A172 (cell line): ENCODE measurements at regions not wholly inside any gene's neighbourhood (a gene's known extent, or its start where the extent isn't known, plus 50 kb on each side); places are given as distances from the start of the nearest gene placed in this dataset.

Experiments used
- DNase-seq: peaks from one replicate; pipeline ENCODE4 v3.0.0-alpha.2; 2015; ENCODE audit warnings: low spot score

DNA sequence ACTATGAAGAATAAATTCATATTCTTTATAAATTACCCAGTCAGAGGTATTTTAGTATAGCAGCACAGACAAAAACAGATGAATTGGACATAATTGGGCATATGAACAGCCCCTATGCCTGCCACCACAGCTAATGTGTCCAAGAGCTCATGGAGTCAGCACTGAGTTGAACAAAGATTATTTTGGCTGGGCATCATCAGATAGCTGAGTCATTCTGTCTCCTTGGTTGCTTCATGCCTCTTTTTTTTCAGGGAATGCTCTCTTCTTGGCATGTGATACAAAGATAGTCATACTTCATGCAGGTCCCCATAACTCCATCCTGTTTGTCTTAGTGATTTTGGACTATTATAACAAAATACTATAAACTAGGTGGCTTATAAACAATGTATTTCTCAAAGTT is 275.6 kb downstream of the TENT5A start:
- no peak for DNase-seq

DNA sequence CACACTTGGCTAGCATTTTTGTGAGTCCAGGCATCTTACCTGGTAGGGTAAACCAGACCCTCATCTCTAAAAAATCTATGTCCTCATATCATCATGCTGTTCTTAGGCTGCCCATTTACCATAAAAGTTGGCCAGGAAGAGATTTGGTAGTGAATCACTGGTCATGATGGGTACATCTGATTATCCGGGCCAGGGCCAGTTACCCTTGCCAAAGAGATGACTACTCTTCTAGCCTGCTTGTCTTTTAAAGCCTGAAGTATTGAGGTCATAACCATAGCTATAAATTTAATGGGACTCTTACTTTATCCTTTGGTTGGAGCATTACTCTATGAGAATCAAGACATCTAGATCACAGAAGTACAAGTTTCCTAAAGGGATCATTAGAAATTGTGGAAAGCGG is 276.8 kb downstream of the TENT5A start:
- no peak for DNase-seq

DNA sequence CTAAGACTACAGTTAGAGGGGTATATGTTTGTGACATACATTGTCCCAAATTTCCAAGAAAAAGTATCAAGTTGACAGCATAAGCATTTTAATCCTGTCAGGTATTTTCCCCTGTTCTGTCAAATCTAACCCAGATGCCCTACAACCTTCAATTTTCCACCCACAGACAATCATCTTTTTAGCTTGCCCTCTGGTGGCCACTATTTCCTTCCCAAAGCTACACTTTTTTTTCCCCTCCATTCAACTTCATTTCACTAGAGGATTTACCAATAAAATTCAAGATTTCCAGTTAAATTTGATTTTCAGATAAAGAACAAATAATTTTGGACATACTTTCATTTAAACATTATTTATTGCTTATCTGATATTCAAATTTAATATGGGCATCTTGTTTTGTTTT is 286.6 kb downstream of the TENT5A start:
- DNase-seq: peak; percentile 22

DNA sequence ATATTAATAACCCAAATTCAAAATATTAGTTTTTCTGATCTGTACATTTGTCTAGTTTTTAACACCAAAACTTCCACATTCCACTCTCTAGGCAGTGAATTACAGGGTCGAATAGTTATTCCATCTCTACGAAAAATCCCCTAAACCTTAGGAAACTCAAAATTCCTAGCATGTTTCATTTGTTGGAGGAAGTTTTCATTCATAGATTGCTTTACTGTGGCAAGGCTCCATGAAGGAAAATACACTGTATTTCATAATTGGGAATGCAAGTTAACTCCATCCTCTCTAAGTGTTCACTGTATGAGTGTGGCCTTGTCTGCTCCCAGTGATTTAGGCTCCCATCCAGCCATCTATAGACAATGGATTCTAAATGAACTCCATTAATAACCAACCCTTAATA is 296.1 kb downstream of the TENT5A start:
- no peak for DNase-seq

DNA sequence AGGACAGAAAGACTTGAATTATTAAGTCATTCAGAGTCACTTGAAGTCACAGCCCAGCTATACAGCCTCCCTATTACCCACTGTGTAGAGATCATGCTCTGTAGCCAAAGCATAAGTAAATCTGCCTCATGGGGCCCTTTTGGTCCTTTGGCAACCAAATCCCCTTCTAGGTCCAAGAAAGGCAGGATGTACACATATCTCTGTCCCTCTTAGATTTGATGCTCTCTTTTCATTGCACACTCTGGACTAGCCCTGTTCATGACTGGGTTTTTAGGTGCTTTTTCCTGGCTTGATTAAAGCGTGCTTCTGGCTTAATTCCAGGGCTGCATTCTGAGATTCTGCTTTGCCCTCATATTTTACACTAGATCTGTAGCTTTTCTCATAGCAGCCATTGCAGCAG is 296.8 kb downstream of the TENT5A start:
- no peak for DNase-seq

DNA sequence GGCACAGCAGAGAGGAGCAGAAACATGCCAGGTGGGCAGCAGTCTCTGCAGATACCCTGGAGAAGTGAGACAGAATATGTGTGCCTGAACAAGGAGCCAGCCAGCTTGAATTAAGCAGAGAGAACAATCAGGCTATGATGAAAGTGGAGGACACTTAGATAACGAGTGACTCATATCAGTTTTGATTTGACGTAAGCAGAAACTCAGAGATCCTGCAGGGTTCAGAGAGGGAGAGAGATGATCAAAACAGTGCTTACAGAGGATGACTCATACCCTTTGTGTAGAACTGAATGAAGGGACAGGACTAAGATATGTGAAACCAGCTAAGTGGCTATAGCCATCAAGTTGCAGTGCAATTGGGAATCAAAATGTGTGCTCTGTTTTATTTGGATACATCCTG is 300.7 kb downstream of the TENT5A start:
- peak; percentile 92 for DNase-seq

DNA sequence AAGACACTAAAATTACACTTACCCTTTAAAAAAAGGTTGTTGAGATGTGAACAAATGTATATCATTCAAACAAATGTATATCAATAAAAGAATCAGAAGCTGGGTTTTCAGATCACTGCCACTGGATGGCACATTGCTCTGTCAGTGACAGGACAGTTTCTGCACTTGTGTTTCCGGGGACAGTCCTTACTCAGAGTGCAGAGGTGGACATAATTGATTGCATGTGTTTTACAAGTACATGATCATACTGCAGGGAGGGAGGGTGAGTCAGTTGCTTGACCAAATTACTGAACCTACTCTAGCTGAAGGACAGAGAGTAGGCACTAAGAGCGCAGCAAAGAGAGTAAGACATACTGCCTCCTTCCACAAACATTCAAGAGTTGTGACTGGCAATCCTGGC is 302.3 kb downstream of the TENT5A start:
- peak; percentile 8 for DNase-seq

DNA sequence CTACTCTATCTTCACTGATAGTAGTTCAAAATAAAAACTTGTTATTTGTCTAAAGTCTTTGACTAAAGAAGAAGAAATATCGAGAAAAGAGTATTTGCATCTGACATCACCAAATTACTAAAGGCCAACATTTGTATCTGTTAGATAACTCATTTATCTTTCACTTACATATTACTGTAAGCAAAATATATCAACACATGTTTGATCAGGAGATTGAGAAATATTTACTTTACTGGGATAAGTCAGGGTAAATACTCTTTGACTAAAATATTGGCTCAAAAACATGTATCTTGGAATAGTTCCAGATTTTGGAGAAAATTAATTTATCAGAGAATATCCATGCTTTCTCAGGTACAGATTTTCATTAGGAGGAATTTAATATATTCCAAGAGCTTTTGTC is 306.0 kb downstream of the TENT5A start:
- no peak for DNase-seq

DNA sequence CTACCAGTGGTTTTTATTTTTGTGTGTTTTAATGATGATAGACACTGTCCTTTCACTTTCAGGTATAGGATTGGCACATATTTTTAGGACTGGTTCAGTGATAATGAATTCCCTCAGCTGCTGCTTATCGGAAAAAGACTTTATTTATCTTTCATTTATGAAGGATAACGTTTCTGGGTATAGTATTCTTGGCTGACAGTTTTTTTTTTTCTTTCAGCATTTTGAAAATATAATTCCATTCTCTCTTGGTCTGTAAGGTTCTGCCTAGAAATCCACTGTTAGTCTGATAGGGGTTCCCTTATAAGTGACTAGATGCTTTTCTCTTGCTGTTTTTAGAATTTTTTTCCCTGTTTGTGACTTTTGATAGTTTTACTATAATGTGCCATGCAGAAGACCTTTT is 313.1 kb downstream of the TENT5A start:
- DNase-seq: no peak

DNA sequence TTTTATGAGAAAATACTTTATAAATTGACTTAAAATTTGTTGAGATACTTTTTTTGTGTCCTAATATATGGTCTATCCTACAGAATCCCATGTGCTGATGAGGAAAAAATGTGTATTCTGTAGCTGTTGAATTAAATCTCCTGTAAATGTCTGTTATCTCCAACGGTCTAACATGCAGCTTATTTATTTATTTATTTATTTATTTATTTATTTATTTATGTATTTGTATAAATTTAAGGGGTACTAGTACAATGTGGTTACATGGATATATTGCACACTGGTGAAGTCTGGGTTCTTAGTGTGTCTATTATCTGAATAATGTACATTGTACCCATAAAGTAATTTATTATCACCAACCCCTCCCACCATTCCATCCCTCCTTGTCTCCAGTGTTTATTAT is 315.5 kb downstream of the TENT5A start:
- DNase-seq: no peak

DNA sequence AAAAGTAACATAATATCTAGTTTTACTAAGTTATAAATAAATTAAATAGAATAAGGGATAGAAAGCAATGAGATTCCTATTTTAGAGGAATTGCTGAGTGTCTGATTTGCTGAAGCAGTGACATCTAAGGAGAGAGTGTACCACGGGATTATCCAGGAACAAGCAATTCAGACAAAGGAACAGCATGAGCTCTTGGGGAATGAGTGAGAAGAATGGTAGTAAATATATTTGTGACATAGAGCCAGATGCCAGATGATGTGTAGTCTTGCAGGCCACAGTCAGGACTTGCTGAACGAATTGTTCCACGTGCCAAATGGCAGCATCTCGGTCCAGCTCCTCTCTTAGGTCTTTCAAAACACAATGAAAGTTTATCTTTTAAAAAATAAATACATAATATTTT is 339.2 kb downstream of the TENT5A start:
- no peak for DNase-seq

DNA sequence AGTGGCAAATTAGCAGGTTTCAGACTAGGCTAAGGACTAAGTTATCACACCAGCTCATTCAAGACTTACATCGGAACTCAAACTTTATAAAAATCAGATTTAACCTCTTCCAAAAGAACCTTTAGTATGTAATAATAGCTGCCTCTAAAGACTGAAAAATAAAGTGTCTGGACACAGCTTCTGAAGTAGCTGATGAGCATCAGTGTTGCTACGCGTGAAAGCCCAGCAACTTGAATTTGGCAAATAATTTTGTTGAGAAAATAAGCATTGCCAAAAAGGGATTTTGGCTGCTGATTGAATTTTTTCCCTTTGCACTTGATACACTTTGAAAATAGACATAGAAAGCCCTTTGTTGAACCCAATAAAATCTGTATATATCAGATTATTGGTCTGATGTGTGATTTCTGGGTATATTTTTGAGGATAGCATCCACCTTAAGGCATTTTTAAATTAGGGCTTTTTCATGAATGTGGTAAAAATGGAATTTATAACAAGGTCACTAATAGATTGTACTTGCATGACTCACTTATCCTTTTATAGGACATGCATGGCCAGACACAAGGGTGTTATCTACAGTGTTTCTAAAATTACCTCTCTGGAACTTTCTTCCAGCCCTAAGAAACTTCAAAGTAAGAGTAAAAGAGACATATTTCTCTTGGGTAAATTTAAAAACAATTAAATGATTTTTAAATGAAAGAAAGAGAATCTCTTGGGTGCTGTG is 350.4 kb downstream of the TENT5A start:
- peak; percentile 62 for DNase-seq

DNA sequence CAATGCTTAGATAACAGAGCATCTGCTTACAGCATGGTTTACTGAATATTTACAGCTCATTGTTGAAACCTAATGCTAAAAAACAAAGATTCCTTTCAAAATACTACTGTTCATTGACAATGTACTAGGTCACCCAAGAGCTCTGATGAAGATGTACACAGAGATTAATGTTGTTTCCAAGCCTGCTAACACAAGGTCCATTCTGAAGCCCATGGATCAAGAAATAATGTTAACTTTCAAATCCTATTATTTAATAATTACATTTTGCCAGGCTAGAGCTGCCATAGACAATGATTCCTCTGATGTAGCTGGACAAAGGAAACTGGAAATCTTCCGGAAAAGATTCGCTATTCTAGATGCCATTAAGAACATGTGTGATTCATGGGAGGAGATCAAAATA is 355.6 kb downstream of the TENT5A start:
- DNase-seq: no peak

DNA sequence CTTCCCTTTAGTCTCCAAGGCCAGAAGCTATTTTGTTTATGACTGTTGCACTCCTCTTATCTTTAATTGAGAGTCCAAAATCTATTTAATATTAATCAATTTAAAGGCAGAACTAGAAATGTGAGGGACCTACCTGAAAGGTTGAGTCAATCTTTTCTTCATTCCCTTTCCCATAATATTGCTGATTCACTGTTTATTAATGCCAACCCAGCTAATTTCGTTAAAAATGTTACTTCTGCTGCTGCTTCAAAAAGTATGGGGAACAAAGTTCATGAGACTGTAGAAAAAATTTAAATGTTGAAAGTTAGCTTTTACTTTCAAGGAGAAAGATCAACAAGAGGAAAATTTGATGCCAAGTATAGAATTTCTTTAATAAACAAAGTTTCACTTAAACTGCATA is 365.3 kb downstream of the TENT5A start:
- no peak for DNase-seq

DNA sequence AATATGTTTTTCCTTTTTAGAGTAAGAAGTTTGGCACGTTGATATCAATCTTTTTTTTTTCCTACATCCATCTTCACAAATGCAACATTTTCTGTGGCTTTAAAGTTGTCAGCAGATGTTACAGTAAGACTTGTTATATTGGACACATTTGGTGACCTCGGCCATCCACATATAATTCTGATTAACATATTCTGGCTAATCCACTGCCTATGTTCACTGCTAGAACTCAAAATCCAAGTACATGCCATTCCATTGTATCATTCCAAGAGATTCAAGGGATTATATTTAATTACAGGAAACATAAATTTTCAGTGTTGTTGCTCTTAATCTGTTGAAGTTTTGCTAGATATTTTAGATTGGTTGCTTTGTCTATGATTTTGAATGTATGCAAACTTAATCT is 367.6 kb downstream of the TENT5A start:
- DNase-seq: no peak

DNA sequence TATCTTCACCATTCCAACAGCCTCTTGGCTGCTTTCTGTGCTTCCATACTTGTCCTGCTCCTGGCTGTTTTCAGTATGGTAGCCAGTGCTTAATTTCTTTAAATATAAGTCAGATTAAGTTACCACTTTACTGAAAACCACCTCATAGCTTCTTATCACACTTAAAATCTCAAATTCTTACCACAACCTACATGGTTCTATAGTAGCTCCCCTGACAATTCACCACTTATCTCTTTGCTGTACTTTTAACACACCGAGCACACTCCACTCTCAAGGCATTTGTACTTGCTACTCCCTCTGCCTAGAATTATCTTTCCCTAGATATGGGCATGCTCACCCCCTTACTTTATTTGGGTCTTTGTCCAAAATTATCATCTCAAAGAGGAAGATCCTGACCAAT is 369.0 kb downstream of the TENT5A start:
- DNase-seq: no peak

DNA sequence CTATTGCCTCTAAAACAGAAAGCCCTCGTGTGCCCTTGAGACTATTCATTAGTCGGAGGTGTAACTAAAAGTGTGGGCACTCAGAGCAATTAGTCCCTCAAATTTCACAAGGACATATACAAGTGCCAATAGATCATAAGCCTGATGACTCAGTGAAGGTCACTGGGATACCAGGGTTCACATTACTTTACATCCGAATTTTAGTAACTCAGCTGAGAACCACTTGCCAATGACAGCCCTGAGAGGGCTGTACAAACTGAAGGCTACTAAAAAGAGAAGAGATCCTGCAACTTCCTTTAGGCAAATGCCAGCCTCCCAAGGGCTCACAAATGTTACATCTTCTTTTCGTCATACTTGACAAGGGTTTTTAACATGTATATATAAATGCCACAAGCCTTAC is 369.6 kb downstream of the TENT5A start:
- DNase-seq: no peak

DNA sequence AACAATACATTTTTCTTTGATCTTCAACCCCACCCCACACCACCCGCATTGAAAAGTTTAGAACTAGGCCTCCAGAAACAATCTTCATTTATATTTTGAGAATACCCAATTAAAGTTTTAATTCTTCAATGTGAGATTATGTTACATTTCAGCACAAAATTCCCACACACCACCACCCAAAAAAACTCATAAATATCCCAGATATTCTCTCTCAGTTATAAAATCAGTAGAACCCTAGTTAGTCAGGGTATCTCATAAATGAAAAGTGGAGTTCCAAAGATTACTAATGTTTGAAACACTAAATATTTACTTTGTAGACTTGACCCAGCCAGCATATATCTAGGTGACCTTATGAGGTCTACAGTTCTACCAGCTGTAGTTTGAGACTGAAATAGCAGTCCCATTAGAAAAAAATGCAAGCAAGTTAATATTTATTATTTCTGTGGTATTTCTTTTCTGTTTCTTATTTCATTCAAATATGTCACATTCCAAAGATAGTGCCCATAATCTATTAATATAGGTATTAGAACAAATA is 371.0 kb downstream of the TENT5A start:
- DNase-seq: no peak

DNA sequence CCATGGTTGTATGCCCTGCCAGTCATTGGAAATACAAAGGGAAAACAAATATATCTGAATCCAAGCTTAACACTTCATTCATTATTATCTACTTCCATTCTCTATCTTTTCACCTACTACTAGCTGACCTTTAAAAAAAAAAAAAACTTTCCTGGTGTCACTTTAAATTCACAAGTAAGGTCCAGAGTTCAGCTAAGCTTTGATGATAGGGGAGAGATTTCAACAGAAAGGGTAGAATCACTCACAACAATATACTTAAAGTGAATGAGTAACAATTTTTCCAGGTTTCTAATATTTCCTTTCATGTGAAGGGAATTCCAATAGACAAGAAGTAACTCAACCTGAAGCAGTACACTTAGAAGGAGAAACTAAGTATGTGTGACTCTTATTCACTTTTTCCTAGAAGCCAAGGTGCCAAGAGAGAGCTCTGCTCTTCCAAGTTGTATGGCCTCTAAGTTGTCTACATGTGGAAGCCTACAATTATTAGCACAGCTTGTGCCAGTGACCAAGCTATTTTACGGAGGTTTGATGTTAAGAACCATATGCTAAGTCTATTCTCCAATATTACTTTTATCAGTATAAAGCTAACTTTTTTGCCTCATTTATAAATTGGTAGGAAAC is 371.7 kb downstream of the TENT5A start:
- DNase-seq: no peak

DNA sequence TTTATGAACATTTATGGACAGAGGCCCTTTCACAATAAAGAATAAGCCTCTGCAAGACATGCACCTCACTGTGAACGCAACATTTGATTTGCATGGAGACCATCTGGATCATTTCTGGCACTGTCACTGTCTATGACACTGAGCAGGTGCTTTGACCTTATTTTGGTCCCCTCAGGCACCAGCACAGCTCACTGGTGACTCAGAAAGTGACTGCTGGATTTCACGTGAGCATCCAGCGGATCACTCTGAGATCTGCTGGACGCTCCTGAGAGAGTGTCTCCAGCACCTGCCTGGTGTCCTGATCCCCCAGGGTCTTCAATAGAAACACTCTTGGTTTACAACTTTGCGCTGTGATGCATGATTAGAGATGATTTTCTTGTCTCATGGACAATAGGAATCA is 375.7 kb downstream of the TENT5A start:
- DNase-seq: no peak

DNA sequence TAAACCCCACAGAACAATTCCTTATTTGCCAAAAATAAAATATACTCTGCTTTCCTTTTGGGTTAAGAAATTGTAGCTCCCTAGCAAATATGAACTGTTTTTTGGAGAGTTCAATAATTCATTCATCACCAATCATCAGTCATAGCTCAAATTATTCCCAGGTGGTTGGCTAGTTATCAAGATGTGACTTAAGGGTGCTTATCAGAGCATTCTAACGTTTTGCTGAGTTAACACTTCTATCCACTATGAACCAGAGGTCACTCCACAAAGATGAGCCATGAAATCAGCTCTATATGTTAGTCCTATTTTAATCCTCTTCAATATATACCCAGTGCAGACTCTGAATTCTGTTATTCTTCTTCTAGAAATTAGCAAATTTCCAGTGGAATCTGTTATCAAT is 379.1 kb downstream of the TENT5A start:
- no peak for DNase-seq

DNA sequence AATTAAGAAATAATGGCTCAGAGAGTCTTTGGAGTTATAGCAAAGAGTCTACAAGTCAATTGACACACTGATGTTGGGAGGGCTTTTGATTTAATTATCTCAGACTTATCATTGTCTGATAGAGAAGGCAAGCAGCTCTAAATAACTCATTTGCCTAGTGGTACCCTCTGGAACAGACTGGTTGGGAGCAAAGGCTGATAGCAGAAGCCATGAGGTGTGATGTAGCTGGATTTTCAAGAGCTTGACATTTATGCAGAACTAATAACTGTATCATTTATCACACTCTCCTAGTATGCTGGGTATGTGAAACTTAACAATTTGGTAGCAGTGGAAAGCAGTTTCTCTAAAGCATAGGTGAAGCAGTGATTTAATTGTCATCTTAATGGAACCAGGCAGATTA is 380.6 kb downstream of the TENT5A start:
- DNase-seq: no peak

DNA sequence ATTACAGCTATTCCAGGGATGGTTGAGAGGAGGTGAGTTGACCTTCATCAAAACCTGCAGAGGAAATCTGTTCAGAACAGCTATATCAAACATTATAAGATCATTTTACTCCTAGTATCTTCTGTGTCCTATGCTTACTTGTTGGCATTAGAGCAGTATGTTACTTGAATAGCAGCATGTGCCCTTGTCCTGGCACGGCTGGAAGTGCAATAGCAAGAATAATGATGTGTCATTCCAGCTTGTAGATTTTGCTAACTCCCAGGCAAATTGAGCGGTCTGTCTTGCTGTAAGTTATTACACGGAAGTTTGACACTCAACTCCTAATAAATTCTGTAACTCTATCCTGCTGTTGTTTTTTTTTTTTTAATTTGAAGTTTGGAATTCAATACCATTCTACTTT is 385.5 kb downstream of the TENT5A start:
- no peak for DNase-seq

DNA sequence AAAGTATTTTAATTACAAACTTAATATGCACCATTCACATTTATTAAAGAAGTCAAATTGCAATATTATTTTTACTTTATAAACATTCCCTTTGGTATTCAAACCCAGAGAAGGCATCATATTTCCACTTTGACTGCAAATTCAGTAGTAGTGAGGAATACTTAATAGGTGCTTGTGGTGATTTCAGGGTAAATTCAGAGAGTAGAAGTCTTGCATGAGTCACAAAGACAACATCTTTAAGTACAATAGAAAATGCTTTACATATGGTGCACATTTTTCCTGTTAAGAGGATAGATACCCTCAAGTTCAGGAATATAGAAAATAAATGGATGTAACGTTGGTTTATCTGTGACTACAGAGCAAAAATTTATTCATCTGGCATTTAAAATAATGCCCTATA is 390.2 kb downstream of the TENT5A start:
- DNase-seq: peak; percentile 23
